AG04450 (cell line): ENCODE measurements at regions not wholly inside any gene's neighbourhood (a gene's known extent, or its start where the extent isn't known, plus 50 kb on each side); places are given as distances from the start of the nearest gene placed in this dataset.

Source experiments
- CTCF ChIA-PET: fragments of 300-600, 350-600 bp; formaldehyde crosslinking; extraction: SDS; loops from one replicate; lab custom pipeline; 2022; ENCODE audit warnings: antibody characterized with exemption, inconsistent platforms; lab: Charles Lee
- POLR2A ChIA-PET: fragments of 350-600 bp; formaldehyde crosslinking; extraction: SDS; loops from one replicate; lab custom pipeline; 2021; ENCODE audit warnings: antibody characterized with exemption, inconsistent platforms; lab: Yijun Ruan, JAX
- DNase-seq: peaks from one replicate; pipeline ENCODE4 v3.0.0-alpha.2; 2011; ENCODE audit warnings: low read depth, low spot score
- H3K27ac ChIP-seq: one replicate; pipeline ENCODE4 v1.5.1; 2012; ENCODE audit warnings: low read depth, low read length, control low read depth
- H3K27me3 ChIP-seq: one replicate; pipeline ENCODE4 v1.6.0; 2012; ENCODE audit warnings: low read length; ENCODE audit not compliant: control insufficient read depth, insufficient read depth
- H3K4me3 ChIP-seq: 2 replicates; pipeline ENCODE4 v1.5.1; 2011; ENCODE audit warnings: mild to moderate bottlenecking, low read depth, low read length, control low read depth
- H3K9me3 ChIP-seq: 2 replicates; pipeline ENCODE4 v1.5.1; 2012; ENCODE audit warnings: low read length; ENCODE audit not compliant: control insufficient read depth, insufficient read depth
- CTCF ChIP-seq: IDR thresholded peaks from 2 replicates; pipeline ENCODE4 v1.5.1; 2011; ENCODE audit warnings: low read depth, low read length, control low read depth, inconsistent platforms

GRCh38 chr6:163663575-163663974, 249.1 kb downstream of the QKI start:
- no peak for DNase-seq
- ChIA-PET CTCF (no interaction called here), POLR2A (no interaction called here)
- no peak for TF ChIP-seq CTCF
- H3K4me3 ChIP-seq, result no peak overlapping the region
- peaks cover 15% of the 10 kb centered on the region; the same call in 1 of the 2 replicates for H3K9me3 ChIP-seq
- no peaks in the 10 kb centered on the region for H3K27me3 ChIP-seq
- no peak overlapping the region for H3K27ac ChIP-seq

GRCh38 chr6:163662604-163663225, 248.2 kb downstream of the QKI start:
- TF ChIP-seq CTCF, result no peak
- POLR2A ChIA-PET, result no interaction called here
- Histone ChIP-seq H3K27me3 (no peaks in the 10 kb centered on the region), H3K4me3 (no peak overlapping the region), H3K9me3 (peaks cover 15% of the 10 kb centered on the region; the same call in 1 of the 2 replicates), H3K27ac (no peak overlapping the region)
- CTCF ChIA-PET, result no interaction called here
- no peak for DNase-seq

DNA sequence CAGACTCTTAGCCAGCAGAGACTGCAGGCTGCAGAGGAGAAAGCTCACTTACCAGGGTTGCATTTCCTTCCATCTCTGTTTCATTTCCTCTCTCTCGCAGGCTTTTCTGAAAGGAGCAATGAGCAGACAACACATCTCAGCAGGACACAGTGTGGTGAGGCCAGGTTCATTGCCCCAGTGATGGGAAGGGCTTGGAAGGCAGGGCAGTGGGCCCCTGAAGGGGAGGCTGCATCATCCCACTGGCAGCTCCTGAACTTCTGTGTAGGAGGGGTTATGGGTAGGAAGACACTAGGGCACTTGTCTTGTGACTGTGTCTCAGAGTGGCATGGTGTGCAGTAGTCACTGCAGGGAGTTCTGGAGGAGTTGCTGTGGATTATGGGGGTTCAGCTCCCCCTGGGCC, 246.8 kb downstream of the QKI start:
- ChIA-PET POLR2A (interaction anchor here (0.6 kb wide), 1 partner anchor 634 kb away, joined by 3 read pairs; no protein-coding TSS in a partner anchor), CTCF (no interaction called here)
- Histone ChIP-seq H3K27me3 (no peaks in the 10 kb centered on the region), H3K9me3 (peaks cover 11% of the 10 kb centered on the region; the same call in 1 of the 2 replicates), H3K4me3 (no peak overlapping the region), H3K27ac (no peak overlapping the region)
- no peak for TF ChIP-seq CTCF
- no peak for DNase-seq

GRCh38 chr6:163659803-163660202, 245.3 kb downstream of the QKI start:
- Histone ChIP-seq H3K9me3 (peaks cover 11% of the 10 kb centered on the region; the same call in 1 of the 2 replicates), H3K4me3 (no peak overlapping the region), H3K27me3 (no peaks in the 10 kb centered on the region), H3K27ac (no peak overlapping the region)
- DNase-seq, result no peak
- ChIA-PET POLR2A (no interaction called here), CTCF (no interaction called here)
- no peak for TF ChIP-seq CTCF

DNA sequence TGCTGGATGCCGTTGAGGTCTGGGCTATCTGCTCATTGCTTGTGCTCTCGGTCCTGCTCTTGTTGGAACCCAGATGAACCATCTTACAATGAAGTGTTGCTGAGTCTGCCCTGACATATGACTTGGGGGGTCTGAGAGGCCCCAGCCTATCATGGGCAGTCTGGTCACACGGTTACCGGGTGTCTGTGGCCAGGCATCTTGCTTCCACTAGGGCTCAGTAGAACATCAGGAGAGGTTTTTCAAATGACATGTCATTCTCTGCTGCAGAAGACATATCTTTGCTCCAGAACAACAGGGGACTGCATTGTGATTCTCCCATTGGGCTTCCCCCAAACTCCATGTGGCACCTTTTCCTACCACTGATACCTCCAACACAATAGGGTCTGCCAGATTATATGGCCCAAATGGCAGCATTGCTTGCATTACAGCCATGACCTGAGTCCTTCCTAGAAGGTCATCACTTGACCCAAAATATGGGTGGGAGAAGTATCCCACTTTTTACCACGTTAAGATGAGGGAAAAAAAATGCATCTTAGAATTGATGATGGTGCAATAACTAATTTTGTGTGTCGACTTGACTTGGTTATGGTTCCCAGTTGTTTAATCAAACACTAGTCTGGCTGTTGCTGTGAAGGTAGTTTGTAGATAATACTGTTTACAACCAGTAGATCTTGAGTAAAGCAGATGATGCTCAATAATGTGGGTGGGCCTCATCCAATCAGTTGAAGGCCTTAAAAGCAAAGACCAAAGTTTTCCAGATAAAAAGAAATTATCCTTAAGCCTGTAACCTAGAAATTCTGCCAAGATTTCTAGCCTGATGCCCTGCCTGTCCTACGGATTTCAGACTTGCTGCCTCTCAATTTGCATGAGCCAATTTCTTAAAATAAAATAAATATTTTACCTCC, 241.0 kb downstream of the QKI start:
- Histone ChIP-seq H3K4me3 (no peak overlapping the region), H3K27me3 (no peaks in the 10 kb centered on the region), H3K27ac (no peak overlapping the region), H3K9me3 (no peaks in the 10 kb centered on the region)
- CTCF ChIA-PET, result no interaction called here
- no peak for DNase-seq
- no peak for TF ChIP-seq CTCF
- POLR2A ChIA-PET, result no interaction called here
